ENCODE measurements at regions not wholly inside any gene's neighbourhood (a gene's known extent, or its start where the extent isn't known, plus 50 kb on each side); places are given as distances from the start of the nearest gene placed in this dataset.

DNA sequence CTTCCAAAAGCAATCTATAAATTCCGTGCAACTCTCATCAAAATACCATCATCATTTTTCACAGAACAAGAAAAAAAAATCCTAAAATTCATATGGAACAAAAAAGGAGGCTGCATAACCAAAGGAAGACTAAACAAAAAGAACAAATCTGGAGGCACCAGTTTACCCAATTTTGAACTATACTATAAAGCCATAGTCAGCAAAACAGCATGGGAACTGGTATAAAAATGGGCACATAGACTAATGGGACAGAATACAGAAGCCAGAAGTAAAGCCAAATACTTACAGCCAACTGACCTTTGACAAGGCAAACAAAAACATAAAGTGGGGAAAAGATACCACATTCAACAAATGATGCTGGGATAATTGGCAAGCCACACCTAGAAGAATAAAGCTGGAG is 753.5 kb upstream of the PABPC4L start:
- no peak for TF ChIP-seq CTCF (IDR thresholded peaks at IDR 0.05)
- no peak for TF ChIP-seq POLR2AphosphoS5 (IDR thresholded peaks at IDR 0.05)
